PC-9 (cell line): ENCODE measurements at regions not wholly inside any gene's neighbourhood (a gene's known extent, or its start where the extent isn't known, plus 50 kb on each side); places are given as distances from the start of the nearest gene placed in this dataset.

Source experiments
- BruUV-seq: library from RNA; stranded (reverse); fragments of 400-500 nt; replicated peaks from 2 replicates; lab custom pipeline; 2021; lab: Mats Ljungman, UMichigan
- CTCF ChIA-PET: fragments of 300-600 bp; sonication (Branson Sonifier 250); formaldehyde crosslinking; loops from one replicate; lab custom pipeline; 2022; ENCODE audit warnings: antibody characterized with exemption; lab: Charles Lee
- POLR2A ChIA-PET: fragments of 300-600 bp; sonication (Branson Sonifier 250); formaldehyde crosslinking; loops from one replicate; lab custom pipeline; 2022; ENCODE audit warnings: antibody characterized with exemption; ENCODE audit not compliant: unreplicated experiment; lab: Charles Lee
- DNase-seq, 2 experiments: peaks; one replicate each; pipeline versions ENCODE4 v3.0.0 to v3.0.0-alpha.2; 2015 to 2022; ENCODE audit warnings: mixed read lengths in 1 of 2
- H2AFZ ChIP-seq: fragments of 200-600 bp; sonication (generic); 2 replicates; pipeline ENCODE4 v1.8.1; 2017; ENCODE audit warnings: antibody characterized with exemption
- H3F3A ChIP-seq: fragments of 200-600 bp; sonication (generic); 2 replicates; pipeline ENCODE4 v1.8.1; 2017; ENCODE audit warnings: antibody characterized with exemption, mild to moderate bottlenecking, low read depth; ENCODE audit not compliant: insufficient read depth
- H3K27ac ChIP-seq: fragments of 200-600 bp; sonication (generic); 2 replicates; pipeline ENCODE4 v1.6.1; 2016; ENCODE audit warnings: mixed run types
- H3K27me3 ChIP-seq: fragments of 200-600 bp; sonication (generic); 2 replicates; pipeline ENCODE4 v1.6.1; 2016; ENCODE audit warnings: low read depth, mixed run types; ENCODE audit not compliant: insufficient read depth
- H3K36me3 ChIP-seq: fragments of 200-600 bp; sonication (generic); 2 replicates; pipeline ENCODE4 v1.6.1; 2016; ENCODE audit warnings: low read depth, mixed run types
- H3K4me1 ChIP-seq: fragments of 200-600 bp; sonication (generic); replicated peaks from 2 replicates; pipeline ENCODE4 v1.6.1; 2016; ENCODE audit warnings: mixed run types; ENCODE audit not compliant: insufficient read depth
- H3K4me2 ChIP-seq: fragments of 200-600 bp; sonication (generic); 2 replicates; pipeline ENCODE4 v1.6.1; 2017; ENCODE audit warnings: mixed run types
- H3K4me3 ChIP-seq: fragments of 200-600 bp; sonication (generic); 2 replicates; pipeline ENCODE4 v1.6.1; 2016; ENCODE audit warnings: mixed run types
- H3K79me2 ChIP-seq: fragments of 200-600 bp; sonication (generic); 2 replicates; pipeline ENCODE4 v1.6.1; 2017; ENCODE audit warnings: low read depth, mixed run types
- H3K9me2 ChIP-seq: fragments of 200-600 bp; sonication (generic); 2 replicates; pipeline ENCODE4 v1.8.1; 2017; ENCODE audit warnings: mild to moderate bottlenecking; ENCODE audit not compliant: insufficient read depth
- H3K9me3 ChIP-seq: fragments of 200-600 bp; sonication (generic); 2 replicates; pipeline ENCODE4 v1.8.1; 2016; ENCODE audit warnings: low read depth; ENCODE audit not compliant: insufficient read depth
- H4K20me1 ChIP-seq: fragments of 200-600 bp; sonication (generic); 2 replicates; pipeline ENCODE4 v1.8.1; 2017; ENCODE audit not compliant: insufficient read depth
- CTCF ChIP-seq: fragments of 200-600 bp; sonication (generic); conservative IDR thresholded peaks from 2 replicates; pipeline ENCODE4 v1.6.1; 2017; ENCODE audit warnings: mixed run types, antibody characterized with exemption, mild to moderate bottlenecking, moderate library complexity
- EZH2 ChIP-seq: fragments of 200-600 bp; sonication (generic); IDR thresholded peaks from 2 replicates; pipeline ENCODE4 v1.8.0; 2017; ENCODE audit warnings: antibody characterized with exemption, low read depth
- intact Hi-C: fragments of 100-400 bp; cut with micrococcal nuclease; formaldehyde crosslinking; loops from one replicate; pipeline ENCODE4 v1.10.0; 2022; ENCODE audit not compliant: unreplicated experiment

GRCh38 chr14:106211334-106211900, 685.0 kb downstream of the TMEM121 start:
- BruUV-seq, result no TSS peak
- intact Hi-C loops, result no loop called here
- Histone ChIP-seq H3K4me1 (no peaks in the 10 kb centered on the region), H3K27me3 (peaks cover 57% of the 10 kb centered on the region), H3K36me3 (no peaks in the 10 kb centered on the region), H2AFZ (no peak overlapping the region), H3F3A (no peaks in the 10 kb centered on the region), H3K79me2 (no peaks in the 10 kb centered on the region), H4K20me1 (no peaks in the 10 kb centered on the region), H3K4me2 (no peak overlapping the region), H3K9me3 (no peaks in the 10 kb centered on the region), H3K9me2 (no peaks in the 10 kb centered on the region), H3K4me3 (no peak overlapping the region), H3K27ac (no peak overlapping the region)
- ChIA-PET POLR2A (no interaction called here), CTCF (no interaction called here)
- TF ChIP-seq EZH2, result no peak
- no peak for TF ChIP-seq CTCF
- DNase-seq, result no peak

- no peaks in the 10 kb centered on the region for H3K9me3 ChIP-seq
- H3K4me3 ChIP-seq, result no peak overlapping the region
- TF ChIP-seq EZH2, result no peak
- TF ChIP-seq CTCF, result no peak
- intact Hi-C loops, result no loop called here
- no peaks in the 10 kb centered on the region for H4K20me1 ChIP-seq
- no peaks in the 10 kb centered on the region for H3K79me2 ChIP-seq
- H3F3A ChIP-seq, result no peaks in the 10 kb centered on the region
- H3K9me2 ChIP-seq, result no peaks in the 10 kb centered on the region
- H3K27me3 ChIP-seq, result peaks cover 37% of the 10 kb centered on the region
- DNase-seq, result no peak
- CTCF ChIA-PET, result no interaction called here
- H3K36me3 ChIP-seq, result no peaks in the 10 kb centered on the region
- H3K4me2 ChIP-seq, result no peak overlapping the region
- POLR2A ChIA-PET, result no interaction called here
- no peak overlapping the region for H2AFZ ChIP-seq
- no peak overlapping the region for H3K27ac ChIP-seq
- H3K4me1 ChIP-seq, result no peaks in the 10 kb centered on the region
- no TSS peak for BruUV-seq
These were observed 688.8 kb downstream of the TMEM121 start for GRCh38 chr14:106215229-106215628.

DNA sequence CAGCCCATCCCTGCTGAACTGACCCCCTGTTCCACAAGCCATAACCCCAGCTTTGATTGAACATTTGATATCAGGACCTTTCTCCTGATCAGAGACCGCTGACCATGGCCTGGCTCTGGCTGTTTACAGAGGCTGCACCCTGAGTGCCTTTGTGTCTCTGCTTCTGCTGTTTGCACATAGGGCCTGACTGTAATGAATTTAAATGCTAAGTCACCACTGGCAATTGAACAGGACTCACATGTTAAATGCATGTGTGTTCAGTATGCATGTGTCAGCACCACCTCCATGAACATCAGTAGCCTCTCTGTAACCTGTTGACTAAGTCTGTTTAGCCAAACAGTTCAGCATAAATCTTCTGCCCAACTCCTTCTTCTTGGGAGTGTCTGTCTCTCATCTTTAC, 690.3 kb downstream of the TMEM121 start:
- TF ChIP-seq EZH2 (no peak), CTCF (no peak)
- ChIA-PET CTCF (no interaction called here), POLR2A (no interaction called here)
- no peak for DNase-seq
- Histone ChIP-seq H3K4me3 (no peak overlapping the region), H3K9me3 (no peaks in the 10 kb centered on the region), H2AFZ (no peak overlapping the region), H3K4me2 (no peak overlapping the region), H3K4me1 (no peaks in the 10 kb centered on the region), H3K79me2 (no peaks in the 10 kb centered on the region), H3K36me3 (no peaks in the 10 kb centered on the region), H3K27me3 (peaks cover 27% of the 10 kb centered on the region), H3K27ac (no peak overlapping the region), H3K9me2 (no peaks in the 10 kb centered on the region), H3F3A (no peaks in the 10 kb centered on the region), H4K20me1 (no peaks in the 10 kb centered on the region)
- BruUV-seq, result no TSS peak
- intact Hi-C loops, result no loop called here
